CD4-positive, CD25-positive, alpha-beta regulatory T cell (primary cell): ENCODE measurements at regions not wholly inside any gene's neighbourhood (a gene's known extent, or its start where the extent isn't known, plus 50 kb on each side); places are given as distances from the start of the nearest gene placed in this dataset.

ENCODE experiments used
- ATAC-seq, 2 donors: fragments of 150-1000 bp; cut with Tn5 transposase; one replicate each; pipeline ENCODE4 v1.10.0; 2021; ENCODE audit warnings: low read depth in 2 of 2, moderate number of reproducible peaks in 2 of 2, moderate library complexity in 1 of 2
- DNase-seq, 3 donors: peaks; one replicate each; pipeline versions ENCODE4 v3.0.0 to v3.0.0-alpha.2; 2012 to 2022; ENCODE audit warnings: mixed read lengths in 1 of 3
- H3K27ac ChIP-seq: one replicate; pipeline ENCODE4 v1.7.0; 2013; ENCODE audit warnings: mild to moderate bottlenecking, low read length; ENCODE audit not compliant: insufficient read depth, poor library complexity, severe bottlenecking
- H3K27me3 ChIP-seq: one replicate; pipeline ENCODE4 v1.7.0; 2013; ENCODE audit warnings: low read length; ENCODE audit not compliant: control insufficient read depth, insufficient read depth
- H3K36me3 ChIP-seq: one replicate; pipeline ENCODE4 v1.7.0; 2013; ENCODE audit warnings: mild to moderate bottlenecking, low read length, moderate library complexity; ENCODE audit not compliant: control insufficient read depth, insufficient read depth
- H3K4me1 ChIP-seq: 2 replicates; pipeline ENCODE4 v1.7.0; 2013; ENCODE audit warnings: mild to moderate bottlenecking, low read length; ENCODE audit not compliant: insufficient read depth, control insufficient read depth, poor library complexity, severe bottlenecking
- H3K4me3 ChIP-seq: one replicate; pipeline ENCODE4 v1.7.0; 2013; ENCODE audit warnings: low read depth, mild to moderate bottlenecking, low read length, moderate library complexity
- H3K9me3 ChIP-seq, 2 experiments: 1 replicate in 1 of 2; 2 replicates in 1 of 2; pipeline ENCODE4 v1.7.0; 2013; ENCODE audit warnings: low read length in 2 of 2, mild to moderate bottlenecking in 1 of 2, moderate library complexity in 1 of 2; ENCODE audit not compliant: control insufficient read depth in 2 of 2
- H3K27ac Mint-ChIP-seq, 3 donors: one replicate each; pipeline ENCODE4 v1.8.0; 2020 to 2022; ENCODE audit warnings: mild to moderate bottlenecking in 3 of 3, mixed read lengths in 3 of 3, moderate library complexity in 2 of 3
- H3K27me3 Mint-ChIP-seq: one replicate; pipeline ENCODE4 v1.8.0; 2022; ENCODE audit warnings: mild to moderate bottlenecking, mixed read lengths
- H3K36me3 Mint-ChIP-seq: one replicate; pipeline ENCODE4 v1.8.0; 2020; ENCODE audit warnings: mixed read lengths
- H3K4me1 Mint-ChIP-seq, 4 donors: one replicate each; pipeline ENCODE4 v1.8.0; 2020 to 2022; ENCODE audit warnings: mixed read lengths in 4 of 4, mild to moderate bottlenecking in 1 of 4
- H3K4me3 Mint-ChIP-seq, 4 donors: one replicate each; pipeline ENCODE4 v1.8.0; 2020 to 2022; ENCODE audit warnings: mild to moderate bottlenecking in 4 of 4, mixed read lengths in 4 of 4, moderate library complexity in 3 of 4
- H3K9me3 Mint-ChIP-seq, 7 donors: one replicate each; pipeline ENCODE4 v1.8.0; 2020 to 2022; ENCODE audit warnings: mixed read lengths in 7 of 7, mild to moderate bottlenecking in 3 of 7, moderate library complexity in 2 of 7

- no peaks in the 10 kb centered on the region for H3K4me1 ChIP-seq
- Mint-ChIP-seq H3K4me1 (no peaks in the 10 kb centered on the region), H3K9me3 (peaks cover 0 to 2% (median 0%) of the 10 kb centered on the region in 7 donors), H3K27me3 (peaks cover 12% of the 10 kb centered on the region), H3K4me3 (no peak overlapping the region), H3K27ac (no peak overlapping the region), H3K36me3 (no peaks in the 10 kb centered on the region)
- no peak overlapping the region for H3K27ac ChIP-seq
- DNase-seq (no peak), ATAC-seq (no peak)
- no peak overlapping the region for H3K4me3 ChIP-seq
- H3K27me3 ChIP-seq: no peaks in the 10 kb centered on the region
- no peaks in the 10 kb centered on the region for H3K36me3 ChIP-seq
- H3K9me3 ChIP-seq: no peaks in the 10 kb centered on the region
Measured at GRCh38 chr13:33381906-33382305, 96.4 kb upstream of the STARD13 start.

GRCh38 chr13:33383724-33384577, 98.4 kb upstream of the STARD13 start:
- Histone ChIP-seq H3K4me3 (no peak overlapping the region), H3K27me3 (no peaks in the 10 kb centered on the region), H3K27ac (no peak overlapping the region), H3K4me1 (no peaks in the 10 kb centered on the region), H3K9me3 (no peaks in the 10 kb centered on the region), H3K36me3 (no peaks in the 10 kb centered on the region)
- H3K9me3 Mint-ChIP-seq: peaks cover 0 to 2% (median 0%) of the 10 kb centered on the region in 7 donors
- ATAC-seq: no peak
- H3K4me1 Mint-ChIP-seq: no peaks in the 10 kb centered on the region
- H3K27ac Mint-ChIP-seq: no peak overlapping the region
- no peaks in the 10 kb centered on the region for H3K36me3 Mint-ChIP-seq
- no peak for DNase-seq
- no peak overlapping the region for H3K4me3 Mint-ChIP-seq
- H3K27me3 Mint-ChIP-seq: peaks cover 13% of the 10 kb centered on the region

GRCh38 chr13:33388286-33388998, 102.9 kb upstream of the STARD13 start:
- Histone ChIP-seq H3K27me3 (no peaks in the 10 kb centered on the region), H3K36me3 (no peaks in the 10 kb centered on the region), H3K9me3 (no peaks in the 10 kb centered on the region), H3K27ac (no peak overlapping the region), H3K4me1 (no peaks in the 10 kb centered on the region), H3K4me3 (no peak overlapping the region)
- DNase-seq (no peak), ATAC-seq (no peak)
- H3K27ac Mint-ChIP-seq: no peak overlapping the region
- peaks cover 15% of the 10 kb centered on the region for H3K27me3 Mint-ChIP-seq
- H3K4me3 Mint-ChIP-seq: no peak overlapping the region
- H3K9me3 Mint-ChIP-seq: peaks cover 0 to 2% (median 0%) of the 10 kb centered on the region in 7 donors
- no peaks in the 10 kb centered on the region for H3K36me3 Mint-ChIP-seq
- no peaks in the 10 kb centered on the region for H3K4me1 Mint-ChIP-seq

DNA sequence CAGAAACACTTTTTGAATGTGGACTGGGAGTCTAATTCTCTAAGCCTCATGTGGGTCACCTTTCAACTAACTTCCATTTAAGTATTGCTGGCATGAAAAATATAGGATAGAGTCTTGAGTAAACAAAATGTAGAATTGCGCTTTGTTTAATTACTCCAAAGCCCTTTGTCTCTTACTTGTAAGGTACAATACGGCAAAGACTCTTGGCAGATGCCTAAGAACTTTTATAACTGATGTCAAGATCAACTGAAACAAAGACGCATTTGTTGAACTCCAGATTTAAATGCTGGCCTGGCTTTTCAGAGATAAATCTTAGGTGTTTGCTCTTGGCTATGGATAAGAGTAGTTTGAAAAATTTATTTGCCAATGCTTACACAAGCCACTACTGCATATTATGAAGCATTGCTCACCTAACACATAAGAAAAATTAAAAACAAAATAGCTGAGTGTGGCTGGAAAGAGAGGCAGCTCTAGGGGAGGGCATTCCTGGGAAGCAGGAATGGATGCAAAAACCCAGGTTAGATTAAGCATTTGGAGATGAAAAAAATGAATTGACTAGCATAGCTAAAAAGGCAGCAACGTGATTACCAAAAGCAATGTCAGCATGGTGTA, 107.3 kb upstream of the STARD13 start:
- ATAC-seq (no peak), DNase-seq (no peak)
- no peak overlapping the region for H3K27ac ChIP-seq
- no peaks in the 10 kb centered on the region for H3K36me3 Mint-ChIP-seq
- H3K27me3 Mint-ChIP-seq: peaks cover 6% of the 10 kb centered on the region
- H3K4me3 Mint-ChIP-seq: no peak overlapping the region
- H3K36me3 ChIP-seq: no peaks in the 10 kb centered on the region
- peaks cover 0 to 2% (median 0%) of the 10 kb centered on the region in 7 donors for H3K9me3 Mint-ChIP-seq
- no peaks in the 10 kb centered on the region for H3K27me3 ChIP-seq
- H3K4me3 ChIP-seq: no peak overlapping the region
- H3K4me1 Mint-ChIP-seq: no peaks in the 10 kb centered on the region
- no peaks in the 10 kb centered on the region for H3K9me3 ChIP-seq
- H3K27ac Mint-ChIP-seq: no peak overlapping the region
- no peaks in the 10 kb centered on the region for H3K4me1 ChIP-seq

DNA sequence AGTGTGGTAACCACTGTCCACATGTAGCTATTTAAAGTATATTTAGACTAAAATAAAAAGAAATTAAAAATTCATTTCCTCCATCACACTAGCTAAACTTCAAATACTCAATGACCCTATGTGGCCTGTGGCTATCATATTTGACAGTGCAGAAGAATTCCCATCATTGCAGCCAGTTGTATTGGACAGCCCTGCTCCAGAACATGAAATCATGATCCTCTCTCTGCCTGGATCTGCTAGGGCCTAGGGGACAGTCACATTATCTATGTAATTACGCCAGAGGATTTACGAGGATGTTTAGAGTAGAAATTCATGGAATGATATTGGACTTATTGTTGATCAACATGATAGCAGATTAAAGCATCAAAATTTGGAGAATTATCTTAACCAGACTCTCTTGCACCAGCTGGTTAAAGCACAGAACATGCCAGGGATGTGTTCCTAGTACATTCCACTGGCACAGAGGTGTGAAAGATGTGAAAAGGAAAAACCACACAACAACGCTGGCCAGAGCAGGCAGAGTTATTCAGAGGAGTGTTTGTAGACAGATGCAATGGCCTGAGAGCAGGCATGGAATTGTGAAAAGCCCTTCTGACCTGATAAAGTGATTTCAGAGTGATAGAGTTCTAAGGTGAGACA, 108.9 kb upstream of the STARD13 start:
- no peaks in the 10 kb centered on the region for H3K36me3 ChIP-seq
- H3K9me3 Mint-ChIP-seq: no peaks in the 10 kb centered on the region
- no peaks in the 10 kb centered on the region for H3K27me3 ChIP-seq
- DNase-seq (no peak), ATAC-seq (no peak)
- no peak overlapping the region for H3K27ac ChIP-seq
- no peaks in the 10 kb centered on the region for H3K36me3 Mint-ChIP-seq
- no peak overlapping the region for H3K4me3 ChIP-seq
- no peak overlapping the region for H3K4me3 Mint-ChIP-seq
- H3K4me1 ChIP-seq: no peaks in the 10 kb centered on the region
- H3K27me3 Mint-ChIP-seq: peaks cover 5% of the 10 kb centered on the region
- no peaks in the 10 kb centered on the region for H3K9me3 ChIP-seq
- no peak overlapping the region for H3K27ac Mint-ChIP-seq
- no peaks in the 10 kb centered on the region for H3K4me1 Mint-ChIP-seq

- no peaks in the 10 kb centered on the region for H3K9me3 ChIP-seq
- no peaks in the 10 kb centered on the region for H3K4me1 ChIP-seq
- no peak overlapping the region for H3K27ac ChIP-seq
- Mint-ChIP-seq H3K27me3 (no peaks in the 10 kb centered on the region), H3K4me3 (no peak overlapping the region), H3K36me3 (no peaks in the 10 kb centered on the region), H3K27ac (no peak overlapping the region), H3K4me1 (no peaks in the 10 kb centered on the region), H3K9me3 (no peaks in the 10 kb centered on the region)
- ATAC-seq (no peak), DNase-seq (no peak)
- H3K27me3 ChIP-seq: no peaks in the 10 kb centered on the region
- no peak overlapping the region for H3K4me3 ChIP-seq
- no peaks in the 10 kb centered on the region for H3K36me3 ChIP-seq
Measured at GRCh38 chr13:33401238-33401637, 115.7 kb upstream of the STARD13 start.

DNA sequence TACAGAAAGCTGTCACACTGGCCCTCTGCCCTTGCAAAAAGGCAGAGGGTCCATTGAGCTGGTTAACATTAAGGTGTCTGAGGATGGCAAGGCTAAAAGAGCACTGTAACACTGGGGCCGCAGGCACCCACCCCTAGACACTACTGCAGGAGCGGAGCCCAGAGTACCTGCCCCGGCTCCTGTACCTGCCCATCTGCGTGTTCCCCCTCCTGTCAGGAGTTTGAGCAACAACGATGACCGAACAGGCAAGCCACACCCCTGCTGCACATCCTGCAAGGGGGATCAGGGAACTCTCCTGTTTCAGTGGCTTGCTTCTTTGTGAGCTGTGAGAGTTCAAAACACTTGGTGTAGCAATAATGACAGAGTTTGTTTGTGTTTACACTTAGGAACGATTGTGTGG, 117.4 kb upstream of the STARD13 start:
- Histone ChIP-seq H3K36me3 (no peaks in the 10 kb centered on the region), H3K4me1 (no peaks in the 10 kb centered on the region), H3K27ac (no peak overlapping the region), H3K27me3 (no peaks in the 10 kb centered on the region), H3K9me3 (no peaks in the 10 kb centered on the region), H3K4me3 (no peak overlapping the region)
- H3K36me3 Mint-ChIP-seq: no peaks in the 10 kb centered on the region
- H3K9me3 Mint-ChIP-seq: no peaks in the 10 kb centered on the region
- no peaks in the 10 kb centered on the region for H3K27me3 Mint-ChIP-seq
- H3K4me1 Mint-ChIP-seq: no peaks in the 10 kb centered on the region
- DNase-seq (no peak), ATAC-seq (no peak)
- H3K4me3 Mint-ChIP-seq: no peak overlapping the region
- no peak overlapping the region for H3K27ac Mint-ChIP-seq
